Nephron (organoid): ENCODE measurements at regions not wholly inside any gene's neighbourhood (a gene's known extent, or its start where the extent isn't known, plus 50 kb on each side); places are given as distances from the start of the nearest gene placed in this dataset.

ENCODE experiments used
- H3K27ac Mint-ChIP-seq, 3 experiments: 2 replicates each; pipeline ENCODE4 v1.8.0; 2020; ENCODE audit warnings: mixed read lengths in 3 of 3, mild to moderate bottlenecking in 2 of 3, moderate library complexity in 1 of 3
- H3K27me3 Mint-ChIP-seq: 2 replicates; pipeline ENCODE4 v1.8.0; 2021; ENCODE audit warnings: low read depth, mild to moderate bottlenecking, moderate library complexity, mixed read lengths
- H3K36me3 Mint-ChIP-seq: 2 replicates; pipeline ENCODE4 v1.8.0; 2020; ENCODE audit warnings: low read depth, mixed read lengths
- H3K4me1 Mint-ChIP-seq: 2 replicates; pipeline ENCODE4 v1.8.0; 2020; ENCODE audit warnings: mixed read lengths
- H3K4me3 Mint-ChIP-seq, 3 experiments: 2 replicates each; pipeline ENCODE4 v1.8.0; 2020; ENCODE audit warnings: mild to moderate bottlenecking in 3 of 3, mixed read lengths in 3 of 3, moderate library complexity in 2 of 3
- H3K9me3 Mint-ChIP-seq: 2 replicates; pipeline ENCODE4 v1.8.0; 2020; ENCODE audit warnings: mixed read lengths
- CTCF ChIP-seq, 3 experiments: fragments of 200-600 bp; sonication (generic); IDR thresholded peaks; one replicate each; pipeline ENCODE4 v1.5.0; 2021; ENCODE audit warnings: antibody characterized with exemption in 3 of 3; ENCODE audit not compliant: unreplicated experiment in 3 of 3

- no peak for TF ChIP-seq CTCF (IDR thresholded peaks at IDR 0.05; ENCODE audit: unreplicated experiment in 3 of 3)
- Mint-ChIP-seq H3K9me3 (peaks cover 13% of the 10 kb centered on the region), H3K27ac (no peak overlapping the region), H3K4me1 (peaks cover 8% of the 10 kb centered on the region), H3K36me3 (peaks cover 6% of the 10 kb centered on the region), H3K27me3 (no peaks in the 10 kb centered on the region), H3K4me3 (no peak overlapping the region)
These were observed 234.4 kb upstream of the RXFP2 start for GRCh38 chr13:31504918-31505317.

GRCh38 chr13:31512331-31512730 is 227.0 kb upstream of the RXFP2 start:
- TF ChIP-seq CTCF (IDR thresholded peaks at IDR 0.05; ENCODE audit: unreplicated experiment in 3 of 3) = no peak
- peak overlapping the region; percentile 27 to 77 (median 37) for H3K27ac Mint-ChIP-seq
- H3K36me3 Mint-ChIP-seq = no peaks in the 10 kb centered on the region
- H3K4me3 Mint-ChIP-seq = no peak overlapping the region
- H3K9me3 Mint-ChIP-seq = no peaks in the 10 kb centered on the region
- no peaks in the 10 kb centered on the region for H3K27me3 Mint-ChIP-seq
- H3K4me1 Mint-ChIP-seq = peaks cover 44% of the 10 kb centered on the region

- H3K36me3 Mint-ChIP-seq = no peaks in the 10 kb centered on the region
- no peak for TF ChIP-seq CTCF (IDR thresholded peaks at IDR 0.05; ENCODE audit: unreplicated experiment in 3 of 3)
- H3K4me1 Mint-ChIP-seq = peaks cover 56% of the 10 kb centered on the region
- H3K4me3 Mint-ChIP-seq = no peak overlapping the region
- no peaks in the 10 kb centered on the region for H3K9me3 Mint-ChIP-seq
- H3K27me3 Mint-ChIP-seq = no peaks in the 10 kb centered on the region
- peak overlapping the region; percentile 32 to 77 (median 49) for H3K27ac Mint-ChIP-seq
These were observed 224.4 kb upstream of the RXFP2 start for GRCh38 chr13:31514932-31515331.

- H3K36me3 Mint-ChIP-seq = no peaks in the 10 kb centered on the region
- H3K27ac Mint-ChIP-seq = peak overlapping the region in 2 of 3 experiments; percentile 22 to 77
- H3K9me3 Mint-ChIP-seq = no peaks in the 10 kb centered on the region
- peaks cover 56% of the 10 kb centered on the region for H3K4me1 Mint-ChIP-seq
- no peak for TF ChIP-seq CTCF (IDR thresholded peaks at IDR 0.05; ENCODE audit: unreplicated experiment in 3 of 3)
- no peak overlapping the region for H3K4me3 Mint-ChIP-seq
- no peaks in the 10 kb centered on the region for H3K27me3 Mint-ChIP-seq
These were observed 223.9 kb upstream of the RXFP2 start for GRCh38 chr13:31515427-31515826.

GRCh38 chr13:31517599-31517998 is 221.7 kb upstream of the RXFP2 start:
- peaks cover 64% of the 10 kb centered on the region for H3K4me1 Mint-ChIP-seq

More at GRCh38 chr13:31517599-31517998, 221.7 kb upstream of the RXFP2 start:
- H3K27me3 Mint-ChIP-seq = no peaks in the 10 kb centered on the region
- H3K4me3 Mint-ChIP-seq = no peak overlapping the region
- H3K9me3 Mint-ChIP-seq = no peaks in the 10 kb centered on the region
- no peak overlapping the region for H3K27ac Mint-ChIP-seq
- no peak for TF ChIP-seq CTCF (IDR thresholded peaks at IDR 0.05; ENCODE audit: unreplicated experiment in 3 of 3)
- no peaks in the 10 kb centered on the region for H3K36me3 Mint-ChIP-seq
